Peyer's patch (tissue), 4 donors: ENCODE measurements at regions not wholly inside any gene's neighbourhood (a gene's known extent, or its start where the extent isn't known, plus 50 kb on each side); places are given as distances from the start of the nearest gene placed in this dataset.
"Not testable (repeated sequence)": the region's sequence is repeated elsewhere in the genome, so short reads cannot be mapped to it uniquely, and the experiment has no call there.

ENCODE experiments used
- DNase-seq, 3 donors: peaks; one replicate each; pipeline ENCODE4 v3.0.0-alpha.2; 2017 to 2019
- H3K27ac ChIP-seq, 4 donors: fragments of 200-600 bp; sonication (generic); one replicate each; pipeline ENCODE4 v1.5.1; 2016 to 2019
- H3K27me3 ChIP-seq, 2 donors: fragments of 200-600 bp; sonication (generic); one replicate each; pipeline ENCODE4 v1.5.1; 2019
- H3K36me3 ChIP-seq, 3 donors: fragments of 200-600 bp; sonication (generic); one replicate each; pipeline ENCODE4 v1.5.1; 2016 to 2019
- H3K4me1 ChIP-seq, 4 donors: fragments of 200-600 bp; sonication (generic); one replicate each; pipeline ENCODE4 v1.5.1; 2016 to 2019
- H3K4me3 ChIP-seq, 4 donors: fragments of 200-600 bp; sonication (generic); 1 replicate in 3 of 4; 2 replicates in 1 of 4; pipeline ENCODE4 v1.5.1; 2016 to 2019; ENCODE audit warnings: mild to moderate bottlenecking in 1 of 4
- H3K9me3 ChIP-seq, 4 donors: fragments of 200-600 bp; sonication (generic); one replicate each; pipeline ENCODE4 v1.5.1; 2016 to 2019; ENCODE audit warnings: mild to moderate bottlenecking in 1 of 4
- CTCF ChIP-seq, 6 experiments: fragments of 450-650 bp in 4 of 6; fragments of 200-600 bp in 2 of 6; sonication (generic) in 1 of 6; IDR thresholded peaks; one replicate each; pipeline ENCODE4 v1.5.1; 2017 to 2019; ENCODE audit warnings: antibody characterized with exemption in 6 of 6, mild to moderate bottlenecking in 3 of 6, moderate library complexity in 1 of 6
- POLR2A ChIP-seq, 2 donors: fragments of 450-650 bp; IDR thresholded peaks; one replicate each; pipeline ENCODE4 v1.5.1; 2017; ENCODE audit warnings: antibody characterized with exemption in 2 of 2, mild to moderate bottlenecking in 2 of 2, moderate library complexity in 2 of 2

GRCh38 chr5:42989190-42989589, 50.9 kb downstream of the ANXA2R start:
- peaks cover 0 to 7% (median 0%) of the 10 kb centered on the region in 4 donors for H3K4me1 ChIP-seq
- DNase-seq = no peak
- peaks cover 0 to 11% of the 10 kb centered on the region in 2 donors for H3K27me3 ChIP-seq
- no peak for TF ChIP-seq CTCF (IDR thresholded peaks at IDR 0.05)
- no peak for TF ChIP-seq POLR2A (IDR thresholded peaks at IDR 0.05)
- H3K36me3 ChIP-seq = no peaks in the 10 kb centered on the region
- H3K4me3 ChIP-seq = no peak overlapping the region
- H3K9me3 ChIP-seq = peaks cover 0 to 5% (median 0%) of the 10 kb centered on the region in 4 donors
- H3K27ac ChIP-seq = peak overlapping the region in 1 of 4 donors; percentile 29

GRCh38 chr5:42988568-42988967, 51.6 kb downstream of the ANXA2R start:
- Histone ChIP-seq H3K27ac (no peak overlapping the region), H3K4me3 (no peak overlapping the region), H3K4me1 (peaks cover 0 to 7% (median 0%) of the 10 kb centered on the region in 4 donors), H3K9me3 (peaks cover 0 to 1% (median 0%) of the 10 kb centered on the region in 4 donors), H3K27me3 (peaks cover 0 to 9% of the 10 kb centered on the region in 2 donors), H3K36me3 (no peaks in the 10 kb centered on the region)
- no peak for DNase-seq
- TF ChIP-seq CTCF (IDR thresholded peaks at IDR 0.05) (no peak), POLR2A (IDR thresholded peaks at IDR 0.05) (no peak)

- H3K27ac ChIP-seq = no peak overlapping the region
- no peak for TF ChIP-seq CTCF (IDR thresholded peaks at IDR 0.05)
- no peak for TF ChIP-seq POLR2A (IDR thresholded peaks at IDR 0.05)
- no peaks in the 10 kb centered on the region for H3K4me1 ChIP-seq
- H3K4me3 ChIP-seq = no peak overlapping the region
- H3K9me3 ChIP-seq = no peaks in the 10 kb centered on the region
- no peak for DNase-seq
- H3K27me3 ChIP-seq = no peaks in the 10 kb centered on the region
- no peaks in the 10 kb centered on the region for H3K36me3 ChIP-seq
These were observed 54.7 kb downstream of the ANXA2R start for GRCh38 chr5:42985129-42986037.

- H3K36me3 ChIP-seq = no peaks in the 10 kb centered on the region
- no peak overlapping the region for H3K4me3 ChIP-seq
- no peaks in the 10 kb centered on the region for H3K27me3 ChIP-seq
- no peak for DNase-seq
- no peaks in the 10 kb centered on the region for H3K9me3 ChIP-seq
- H3K27ac ChIP-seq = no peak overlapping the region
- no peak for TF ChIP-seq CTCF (IDR thresholded peaks at IDR 0.05)
- no peak for TF ChIP-seq POLR2A (IDR thresholded peaks at IDR 0.05)
- no peaks in the 10 kb centered on the region for H3K4me1 ChIP-seq
These were observed 55.8 kb downstream of the ANXA2R start for GRCh38 chr5:42984307-42984706.

- TF ChIP-seq POLR2A (IDR thresholded peaks at IDR 0.05) (no peak), CTCF (IDR thresholded peaks at IDR 0.05) (no peak)
- DNase-seq = no peak
- Histone ChIP-seq H3K4me3 (no peak overlapping the region), H3K27me3 (no peaks in the 10 kb centered on the region), H3K27ac (no peak overlapping the region), H3K4me1 (no peaks in the 10 kb centered on the region), H3K36me3 (no peaks in the 10 kb centered on the region), H3K9me3 (no peaks in the 10 kb centered on the region)
These were observed 58.0 kb downstream of the ANXA2R start for GRCh38 chr5:42982107-42982622.

- H3K4me1 ChIP-seq, H3K4me3 ChIP-seq, H3K27ac ChIP-seq, H3K36me3 ChIP-seq, H3K27me3 ChIP-seq, H3K9me3 ChIP-seq, DNase-seq: not testable (repeated sequence)
These were observed 58.6 kb downstream of the ANXA2R start for GRCh38 chr5:42981417-42982106.

GRCh38 chr5:42981015-42981414, 59.1 kb downstream of the ANXA2R start:
- not testable (repeated sequence) for H3K36me3 ChIP-seq, H3K27me3 ChIP-seq, H3K9me3 ChIP-seq, H3K27ac ChIP-seq, DNase-seq, H3K4me3 ChIP-seq, H3K4me1 ChIP-seq

GRCh38 chr5:42980391-42980790, 59.7 kb downstream of the ANXA2R start:
- not testable (repeated sequence) for H3K27ac ChIP-seq, DNase-seq, H3K4me1 ChIP-seq, H3K9me3 ChIP-seq, H3K4me3 ChIP-seq, H3K27me3 ChIP-seq, H3K36me3 ChIP-seq

- H3K36me3 ChIP-seq, H3K27ac ChIP-seq, H3K4me1 ChIP-seq, H3K9me3 ChIP-seq, H3K27me3 ChIP-seq, H3K4me3 ChIP-seq, DNase-seq: not testable (repeated sequence)
These were observed 60.9 kb downstream of the ANXA2R start for GRCh38 chr5:42979242-42979641.
